Kidney (tissue), 13 donors: ENCODE measurements at regions not wholly inside any gene's neighbourhood (a gene's known extent, or its start where the extent isn't known, plus 50 kb on each side); places are given as distances from the start of the nearest gene placed in this dataset.

Experiments used
- DNase-seq, 5 donors: peaks; one replicate each; pipeline ENCODE4 v3.0.0-alpha.2; 2013 to 2020
- FAIRE-seq: peaks from 2 replicates; lab custom pipeline; 2012; peaks lifted over from hg19 to GRCh38; lab: Jason Lieb, UNC
- H3K27ac ChIP-seq, 2 donors: one replicate each; pipeline ENCODE4 v1.7.0; 2013; ENCODE audit warnings: low read depth in 2 of 2, low read length in 2 of 2, inconsistent platforms in 1 of 2
- H3K27me3 ChIP-seq: one replicate; pipeline ENCODE4 v1.7.1; 2013; ENCODE audit warnings: low read length, inconsistent platforms; ENCODE audit not compliant: control insufficient read depth, insufficient read depth
- H3K36me3 ChIP-seq, 3 donors: one replicate each; pipeline versions ENCODE4 v1.7.0 to v1.7.1; 2013; ENCODE audit warnings: low read length in 3 of 3, control low read depth in 1 of 3, inconsistent platforms in 1 of 3; ENCODE audit not compliant: insufficient read depth in 3 of 3, control insufficient read depth in 2 of 3
- H3K4me1 ChIP-seq, 3 donors: one replicate each; pipeline versions ENCODE4 v1.7.0 to v1.7.1; 2013; ENCODE audit warnings: low read length in 3 of 3, inconsistent platforms in 1 of 3, low read depth in 1 of 3; ENCODE audit not compliant: control insufficient read depth in 2 of 3, insufficient read depth in 2 of 3
- H3K4me3 ChIP-seq, 3 donors: one replicate each; pipeline versions ENCODE4 v1.7.0 to v1.8.1; 2013; ENCODE audit warnings: low read length in 3 of 3, control low read depth in 1 of 3, inconsistent platforms in 1 of 3
- H3K9ac ChIP-seq, 3 donors: one replicate each; pipeline versions ENCODE4 v1.7.0 to v1.7.1; 2013; ENCODE audit warnings: low read length in 3 of 3, control low read depth in 1 of 3, inconsistent platforms in 1 of 3
- H3K9me3 ChIP-seq, 3 donors: one replicate each; pipeline versions ENCODE4 v1.7.0 to v1.7.1; 2013; ENCODE audit warnings: low read length in 3 of 3, control low read depth in 1 of 3, inconsistent platforms in 1 of 3; ENCODE audit not compliant: control insufficient read depth in 2 of 3, insufficient read depth in 1 of 3
- intact Hi-C: fragments of 100-400 bp; cut with DNase I; formaldehyde crosslinking; loops from one replicate; pipeline ENCODE4 v1.11.1; 2022
- TF ChIP-seq, protein P1 (sequence below): IDR thresholded peaks from 3 replicates; pipeline ENCODE4 v1.5.1; 2012; ENCODE audit warnings: mild to moderate bottlenecking, moderate library complexity, borderline replicate concordance; ENCODE audit not compliant: insufficient read depth; ENCODE audit errors: extremely low read depth
- donor health status: control.
- donor health status: control.
- donor health status: control.
- donor health status: control.
- donor health status: control.
- donor health status: DM: yes; HTN: yes; CAD: no.
- donor health status: Normal renal cell carcinoma (clear cell type).

DNA sequence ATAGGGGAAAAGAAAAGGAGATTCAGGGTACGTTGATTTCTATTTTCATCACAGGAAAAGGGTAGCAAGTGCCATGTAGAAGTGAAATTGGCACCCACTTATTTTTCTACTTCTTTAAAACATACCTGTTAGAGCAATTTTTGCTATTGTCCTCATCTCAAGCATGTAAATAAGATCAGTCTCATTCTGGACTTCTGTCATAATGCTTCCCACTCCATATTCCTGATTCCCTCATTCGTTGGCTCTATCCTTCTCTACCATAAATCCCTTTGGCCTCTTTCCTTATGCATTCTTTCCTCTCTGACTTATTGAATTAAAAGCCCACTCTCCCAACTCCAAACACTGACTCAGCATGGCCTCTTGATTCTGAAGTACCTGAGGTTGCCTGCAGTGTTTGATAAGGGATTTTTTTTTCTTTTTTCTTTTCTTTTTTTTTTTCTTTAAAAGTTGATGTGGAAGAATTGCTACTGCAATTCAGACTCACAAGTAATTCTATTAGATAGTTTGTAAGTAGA, 465.7 kb downstream of the SLITRK6 start:
- intact Hi-C loops = no loop called here
- H3K4me3 ChIP-seq = no peak overlapping the region

DNA sequence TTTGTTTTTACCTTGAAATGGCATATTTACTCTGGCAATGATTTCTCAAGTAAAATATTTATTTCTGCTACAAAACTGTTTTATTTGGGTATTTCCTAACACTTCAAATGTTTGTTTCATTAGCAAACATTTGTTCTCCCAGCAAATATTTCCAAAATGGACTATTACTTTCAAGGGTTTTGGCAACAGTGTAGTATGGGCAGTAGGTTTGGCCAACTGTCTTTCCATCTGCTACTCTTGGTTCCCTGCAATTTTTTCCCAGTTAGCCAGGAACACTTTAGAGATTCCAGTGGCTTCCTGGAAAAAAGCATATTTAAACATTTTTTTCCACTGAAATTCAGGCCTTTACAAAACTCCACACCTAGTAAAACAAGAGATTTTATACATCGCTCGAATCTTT, 466.6 kb downstream of the SLITRK6 start:
- no peak overlapping the region for H3K27ac ChIP-seq
- no peaks in the 10 kb centered on the region for H3K4me1 ChIP-seq
- TF ChIP-seq, protein P1, sequence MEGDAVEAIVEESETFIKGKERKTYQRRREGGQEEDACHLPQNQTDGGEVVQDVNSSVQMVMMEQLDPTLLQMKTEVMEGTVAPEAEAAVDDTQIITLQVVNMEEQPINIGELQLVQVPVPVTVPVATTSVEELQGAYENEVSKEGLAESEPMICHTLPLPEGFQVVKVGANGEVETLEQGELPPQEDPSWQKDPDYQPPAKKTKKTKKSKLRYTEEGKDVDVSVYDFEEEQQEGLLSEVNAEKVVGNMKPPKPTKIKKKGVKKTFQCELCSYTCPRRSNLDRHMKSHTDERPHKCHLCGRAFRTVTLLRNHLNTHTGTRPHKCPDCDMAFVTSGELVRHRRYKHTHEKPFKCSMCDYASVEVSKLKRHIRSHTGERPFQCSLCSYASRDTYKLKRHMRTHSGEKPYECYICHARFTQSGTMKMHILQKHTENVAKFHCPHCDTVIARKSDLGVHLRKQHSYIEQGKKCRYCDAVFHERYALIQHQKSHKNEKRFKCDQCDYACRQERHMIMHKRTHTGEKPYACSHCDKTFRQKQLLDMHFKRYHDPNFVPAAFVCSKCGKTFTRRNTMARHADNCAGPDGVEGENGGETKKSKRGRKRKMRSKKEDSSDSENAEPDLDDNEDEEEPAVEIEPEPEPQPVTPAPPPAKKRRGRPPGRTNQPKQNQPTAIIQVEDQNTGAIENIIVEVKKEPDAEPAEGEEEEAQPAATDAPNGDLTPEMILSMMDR = no peak
- H3K27me3 ChIP-seq = no peaks in the 10 kb centered on the region
- H3K9me3 ChIP-seq = no peaks in the 10 kb centered on the region
- no peak for DNase-seq
- H3K9ac ChIP-seq = no peak overlapping the region
- FAIRE-seq = no peak
- intact Hi-C loops = no loop called here
- no peak overlapping the region for H3K4me3 ChIP-seq
- no peaks in the 10 kb centered on the region for H3K36me3 ChIP-seq

More for the DNA sequence above, 465.7 kb downstream of the SLITRK6 start:
- no peaks in the 10 kb centered on the region for H3K4me1 ChIP-seq
- DNase-seq (no peak), FAIRE-seq (no peak)
- no peak overlapping the region for H3K9ac ChIP-seq
- no peaks in the 10 kb centered on the region for H3K9me3 ChIP-seq
- TF ChIP-seq, protein P1 = no peak
- H3K36me3 ChIP-seq = no peaks in the 10 kb centered on the region
- H3K27me3 ChIP-seq = no peaks in the 10 kb centered on the region
- H3K27ac ChIP-seq = no peak overlapping the region

GRCh38 chr13:85321734-85322133, 477.5 kb downstream of the SLITRK6 start:
- DNase-seq (no peak), FAIRE-seq (no peak)
- Histone ChIP-seq H3K9me3 (no peaks in the 10 kb centered on the region), H3K27me3 (no peaks in the 10 kb centered on the region), H3K36me3 (no peaks in the 10 kb centered on the region), H3K9ac (no peak overlapping the region), H3K4me3 (no peak overlapping the region), H3K27ac (no peak overlapping the region), H3K4me1 (no peaks in the 10 kb centered on the region)
- TF ChIP-seq, protein P1 = no peak
- intact Hi-C loops = no loop called here

GRCh38 chr13:85317781-85318180, 481.4 kb downstream of the SLITRK6 start:
- intact Hi-C loops = no loop called here
- FAIRE-seq = no peak

More at GRCh38 chr13:85317781-85318180, 481.4 kb downstream of the SLITRK6 start:
- DNase-seq = no peak
- H3K36me3 ChIP-seq = no peaks in the 10 kb centered on the region
- no peaks in the 10 kb centered on the region for H3K9me3 ChIP-seq
- H3K27me3 ChIP-seq = no peaks in the 10 kb centered on the region
- H3K4me1 ChIP-seq = no peaks in the 10 kb centered on the region
- TF ChIP-seq, protein P1 = no peak
- H3K4me3 ChIP-seq = no peak overlapping the region
- H3K9ac ChIP-seq = no peak overlapping the region
- H3K27ac ChIP-seq = no peak overlapping the region
